ENCODE measurements at regions not wholly inside any gene's neighbourhood (a gene's known extent, or its start where the extent isn't known, plus 50 kb on each side); places are given as distances from the start of the nearest gene placed in this dataset.
"Not testable (repeated sequence)": the region's sequence is repeated elsewhere in the genome, so short reads cannot be mapped to it uniquely, and the experiment has no call there.

- peak in 1 of 2 experiments; percentile 67 for DNase-seq
- no peaks in the 10 kb centered on the region for H4K20me1 ChIP-seq (ENCODE audit: insufficient read depth)
- H3K36me3 ChIP-seq (ENCODE audit: low read depth), result no peaks in the 10 kb centered on the region
- no peaks in the 10 kb centered on the region for H3K9me3 ChIP-seq (ENCODE audit: insufficient read depth, low read depth)
- H2AFZ ChIP-seq, result no peak overlapping the region
- H3K79me2 ChIP-seq (ENCODE audit: low read depth), result no peaks in the 10 kb centered on the region
- ChIA-PET CTCF (no interaction called here), POLR2A (ENCODE audit: unreplicated experiment) (no interaction called here)
- no peak overlapping the region for H3K4me2 ChIP-seq
- BruUV-seq (replicated peaks), result no TSS peak
- no peaks in the 10 kb centered on the region for H3K9me2 ChIP-seq (ENCODE audit: insufficient read depth)
- no peaks in the 10 kb centered on the region for H3F3A ChIP-seq (ENCODE audit: insufficient read depth, low read depth)
- intact Hi-C loops (cut with micrococcal nuclease; ENCODE audit: unreplicated experiment), result no loop called here
- H3K4me1 ChIP-seq (replicated peaks; ENCODE audit: insufficient read depth), result no peaks in the 10 kb centered on the region
- no peak for TF ChIP-seq EZH2 (IDR thresholded peaks at IDR 0.05; ENCODE audit: low read depth)
- TF ChIP-seq CTCF (conservative IDR thresholded peaks at IDR 0.05), result no peak
- peaks cover 8% of the 10 kb centered on the region; the same call in 1 of the 2 replicates for H3K27me3 ChIP-seq (ENCODE audit: insufficient read depth, low read depth)
- no peak overlapping the region for H3K4me3 ChIP-seq
- H3K27ac ChIP-seq, result no peak overlapping the region
Measured at GRCh38 chr2:129199501-129199900, 780.0 kb upstream of the RAB6C start.

- no peaks in the 10 kb centered on the region for H3K79me2 ChIP-seq (ENCODE audit: low read depth)
- no peaks in the 10 kb centered on the region for H3K4me1 ChIP-seq (replicated peaks; ENCODE audit: insufficient read depth)
- ChIA-PET POLR2A (ENCODE audit: unreplicated experiment) (no interaction called here), CTCF (no interaction called here)
- H4K20me1 ChIP-seq (ENCODE audit: insufficient read depth), result no peaks in the 10 kb centered on the region
- no peaks in the 10 kb centered on the region for H3K9me3 ChIP-seq (ENCODE audit: insufficient read depth, low read depth)
- no peak overlapping the region for H3K27ac ChIP-seq
- no TSS peak for BruUV-seq (replicated peaks)
- peaks cover 8% of the 10 kb centered on the region; the same call in 1 of the 2 replicates for H3K27me3 ChIP-seq (ENCODE audit: insufficient read depth, low read depth)
- no peaks in the 10 kb centered on the region for H3F3A ChIP-seq (ENCODE audit: insufficient read depth, low read depth)
- intact Hi-C loops (cut with micrococcal nuclease; ENCODE audit: unreplicated experiment), result no loop called here
- no peak overlapping the region for H3K4me3 ChIP-seq
- H3K9me2 ChIP-seq (ENCODE audit: insufficient read depth), result no peaks in the 10 kb centered on the region
- TF ChIP-seq EZH2 (IDR thresholded peaks at IDR 0.05; ENCODE audit: low read depth) (no peak), CTCF (conservative IDR thresholded peaks at IDR 0.05) (no peak)
- no peak overlapping the region for H3K4me2 ChIP-seq
- no peaks in the 10 kb centered on the region for H3K36me3 ChIP-seq (ENCODE audit: low read depth)
- no peak overlapping the region for H2AFZ ChIP-seq
- no peak for DNase-seq
Measured at GRCh38 chr2:129201696-129202095, 777.8 kb upstream of the RAB6C start.

DNA sequence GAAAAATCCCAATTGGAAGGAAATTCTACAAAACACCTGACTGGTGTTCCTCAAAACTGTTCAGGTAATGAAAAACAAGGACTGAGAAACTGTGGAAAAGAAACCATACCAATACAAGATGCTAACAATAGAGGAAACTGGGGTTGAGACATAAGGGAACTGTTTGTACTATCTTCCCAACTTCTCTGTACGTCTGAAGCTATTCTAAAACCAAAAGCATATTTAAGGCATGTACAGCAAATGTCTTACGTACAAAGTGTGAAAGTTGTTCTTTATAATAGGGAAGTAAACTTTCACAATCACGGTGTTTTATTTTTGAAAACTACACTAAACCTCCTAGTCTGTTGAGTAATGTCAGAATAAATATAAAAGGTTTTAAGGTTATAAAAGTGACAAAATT is 776.1 kb upstream of the RAB6C start:
- Histone ChIP-seq H3K9me2 (ENCODE audit: insufficient read depth) (no peaks in the 10 kb centered on the region), H3K4me1 (replicated peaks; ENCODE audit: insufficient read depth) (no peaks in the 10 kb centered on the region), H3K4me3 (no peak overlapping the region), H3K27me3 (ENCODE audit: insufficient read depth, low read depth) (no peaks in the 10 kb centered on the region; the same call in 1 of the 2 replicates), H2AFZ (no peak overlapping the region), H3K27ac (no peak overlapping the region), H3K36me3 (ENCODE audit: low read depth) (no peaks in the 10 kb centered on the region), H3K79me2 (ENCODE audit: low read depth) (no peaks in the 10 kb centered on the region), H3K9me3 (ENCODE audit: insufficient read depth, low read depth) (no peaks in the 10 kb centered on the region), H3K4me2 (no peak overlapping the region), H4K20me1 (ENCODE audit: insufficient read depth) (no peaks in the 10 kb centered on the region), H3F3A (ENCODE audit: insufficient read depth, low read depth) (no peaks in the 10 kb centered on the region)
- BruUV-seq (replicated peaks), result no TSS peak
- POLR2A ChIA-PET (ENCODE audit: unreplicated experiment), result no interaction called here
- no peak for TF ChIP-seq EZH2 (IDR thresholded peaks at IDR 0.05; ENCODE audit: low read depth)
- no peak for TF ChIP-seq CTCF (conservative IDR thresholded peaks at IDR 0.05)
- CTCF ChIA-PET, result no interaction called here
- intact Hi-C loops (cut with micrococcal nuclease; ENCODE audit: unreplicated experiment), result no loop called here
- no peak for DNase-seq

GRCh38 chr2:129204581-129204980 is 774.9 kb upstream of the RAB6C start:
- H3K27me3 ChIP-seq (ENCODE audit: insufficient read depth, low read depth); H3K27ac ChIP-seq; H3K4me2 ChIP-seq; H3K4me1 ChIP-seq (replicated peaks; ENCODE audit: insufficient read depth); H3K9me2 ChIP-seq (ENCODE audit: insufficient read depth); CTCF ChIA-PET; DNase-seq; POLR2A ChIA-PET (ENCODE audit: unreplicated experiment); BruUV-seq (replicated peaks); H3F3A ChIP-seq (ENCODE audit: insufficient read depth, low read depth); H4K20me1 ChIP-seq (ENCODE audit: insufficient read depth); H3K36me3 ChIP-seq (ENCODE audit: low read depth); H2AFZ ChIP-seq; intact Hi-C loops (cut with micrococcal nuclease; ENCODE audit: unreplicated experiment); H3K9me3 ChIP-seq (ENCODE audit: insufficient read depth, low read depth); H3K79me2 ChIP-seq (ENCODE audit: low read depth); H3K4me3 ChIP-seq: not testable (repeated sequence)
